Heart right ventricle (tissue), 16 donors: ENCODE measurements at regions not wholly inside any gene's neighbourhood (a gene's known extent, or its start where the extent isn't known, plus 50 kb on each side); places are given as distances from the start of the nearest gene placed in this dataset.
A peak's percentile ranks its signal among the peaks of the same experiment; 100 is the strongest.

Experiments used
- ATAC-seq, 8 donors: fragments of 200-7000 bp; cut with Tn5 transposase; one replicate each; pipeline ENCODE4 v1.9.1; 2020; ENCODE audit warnings: mild to moderate bottlenecking in 8 of 8, moderate library complexity in 8 of 8, moderate number of reproducible peaks in 1 of 8
- DNase-seq, 2 donors: peaks; one replicate each; pipeline ENCODE4 v3.0.0-alpha.2; 2020
- H3K27ac ChIP-seq, 10 donors: fragments of 200-600 bp; sonication (generic) in 2 of 10; one replicate each; pipeline versions ENCODE4 v1.5.0 to v1.8.0; 2020 to 2022; ENCODE audit warnings: mild to moderate bottlenecking in 3 of 10
- H3K27me3 ChIP-seq, 7 donors: fragments of 200-600 bp; one replicate each; pipeline ENCODE4 v1.8.0; 2021 to 2022; ENCODE audit warnings: mild to moderate bottlenecking in 2 of 7
- H3K36me3 ChIP-seq, 9 donors: fragments of 200-600 bp; sonication (generic) in 1 of 9; one replicate each; pipeline versions ENCODE4 v1.5.0 to v1.8.0; 2020 to 2022; ENCODE audit warnings: mild to moderate bottlenecking in 2 of 9
- H3K4me1 ChIP-seq, 9 donors: fragments of 200-600 bp; sonication (generic) in 1 of 9; one replicate each; pipeline versions ENCODE4 v1.5.0 to v1.8.0; 2020 to 2022; ENCODE audit warnings: mild to moderate bottlenecking in 4 of 9
- H3K4me3 ChIP-seq, 10 donors: fragments of 200-600 bp; sonication (generic) in 2 of 10; one replicate each; pipeline versions ENCODE4 v1.5.0 to v1.8.0; 2020 to 2022; ENCODE audit warnings: mild to moderate bottlenecking in 7 of 10, moderate library complexity in 2 of 10
- H3K9me3 ChIP-seq, 11 donors: fragments of 200-600 bp in 10 of 11; sonication (generic) in 2 of 11; one replicate each; pipeline versions ENCODE4 v1.5.0 to v1.8.0; 2013 to 2022; ENCODE audit warnings: mild to moderate bottlenecking in 2 of 11, control low read depth in 1 of 11, moderate library complexity in 1 of 11
- CTCF ChIP-seq, 9 donors: fragments of 200-600 bp; sonication (generic) in 2 of 9; IDR thresholded peaks; one replicate each; pipeline versions ENCODE4 v1.5.0 to v1.8.0; 2021 to 2022; ENCODE audit warnings: antibody characterized with exemption in 9 of 9, mild to moderate bottlenecking in 5 of 9, moderate library complexity in 1 of 9
- WGBS, 2 donors: extraction: QIAGEN DNeasy Blood & Tissue Kit; methylation state at CpG; one replicate each; pipeline ENCODE4 v1.1.7; 2013; ENCODE audit warnings: inconsistent platforms in 1 of 2; 5-methylcytosine and 5-hydroxymethylcytosine counted together
- intact Hi-C, 10 donors: fragments of 100-400 bp; cut with DNase I; formaldehyde crosslinking; loops; one replicate each; pipeline versions ENCODE4 v1.11.1 to v1.14.2; 2022
- donor health status: Arrhythmogenic right ventricular cardiomyopathy.
- donor health status: ischemic (EF 13 %, LVEDD 7.1; RV severe dilation, severe dysfunction).
- donor health status: healthy with polysubstance abuse.
- donor health status: DM: no; HTN: yes; CAD: no.
- donor health status: DM: no; HTN: no; CAD: no.
- donor health status: ischemic (EF 25% LVEDD 6.9; RV normal size, moderate dysfunction).
- donor health status: ischemic (EF 25% LVEDD 5.7; RV mildly dilated, moderate dysfunction).
- donor health status: healthy.
- donor health status: DM: yes; HTN: yes; CAD: no.
- donor health status: Ischemic cardiomyopathy.
- donor health status: ischemic (EF 35%, LVEDD 5.7; RV mildly dilated, moderate dysfunction).
- donor health status: nonischemic (EF 11% LVEDD 7.7; RV severe dilation, severe dysfunction).
- donor health status: DM: yes; HTN: yes; CAD: no.
- donor health status: PGD.
- donor health status: ischemic (EF 29% LVEDD 5.4; RV normal size, mild dysfunction).
- donor health status: nonischemic (EF 23%, LVEDD 6.1; RV moderate dilation, normal function).

GRCh38 chr2:121123268-121123667, 161.7 kb downstream of the TFCP2L1 start:
- TF ChIP-seq CTCF (IDR thresholded peaks at IDR 0.05), result no peak
- DNase-seq, result no peak
- Histone ChIP-seq H3K9me3 (no peaks in the 10 kb centered on the region), H3K36me3 (no peaks in the 10 kb centered on the region), H3K4me3 (no peak overlapping the region), H3K27ac (no peak overlapping the region), H3K4me1 (no peaks in the 10 kb centered on the region), H3K27me3 (peaks cover 0 to 10% (median 0%) of the 10 kb centered on the region in 7 donors)
- peak in 1 of 8 donors; percentile 27 for ATAC-seq
- intact Hi-C loops, result loop anchor here in 3 of 10 donors (10.0 kb wide), 3 partner anchors 162 to 592 kb away; partner anchors contain the start of gene TFCP2L1 (in 1 of the 3)
- WGBS, 2 donors, result 89 to 92% methylated on average over 10 of the region's 10 CpGs

- no peak for TF ChIP-seq CTCF (IDR thresholded peaks at IDR 0.05)
- no peak overlapping the region for H3K4me3 ChIP-seq
- no peak for DNase-seq
- no peak for ATAC-seq
- peaks cover 0 to 10% (median 0%) of the 10 kb centered on the region in 7 donors for H3K27me3 ChIP-seq
- no peaks in the 10 kb centered on the region for H3K9me3 ChIP-seq
- no peaks in the 10 kb centered on the region for H3K36me3 ChIP-seq
- H3K4me1 ChIP-seq, result no peaks in the 10 kb centered on the region
- H3K27ac ChIP-seq, result no peak overlapping the region
- intact Hi-C loops, result loop anchor here in 3 of 10 donors (10.0 kb wide), 3 partner anchors 160 to 590 kb away; partner anchors contain the start of gene TFCP2L1 (in 1 of the 3)
These were observed 160.7 kb downstream of the TFCP2L1 start for GRCh38 chr2:121124330-121124729.

- intact Hi-C loops, result loop anchor here in 4 of 10 donors (5.0 to 10.0 kb wide), 4 partner anchors 159 to 589 kb away; partner anchors contain the start of gene TFCP2L1 (in 1 of the 4)
- no peak for TF ChIP-seq CTCF (IDR thresholded peaks at IDR 0.05)
- no peaks in the 10 kb centered on the region for H3K9me3 ChIP-seq
- no peaks in the 10 kb centered on the region for H3K36me3 ChIP-seq
- no peaks in the 10 kb centered on the region for H3K4me1 ChIP-seq
- ATAC-seq (no peak), DNase-seq (no peak)
- no peak overlapping the region for H3K27ac ChIP-seq
- H3K4me3 ChIP-seq, result no peak overlapping the region
- WGBS, 2 donors, result 67 to 68% methylated on average over 1 of the region's 1 CpG
- H3K27me3 ChIP-seq, result peaks cover 0 to 10% (median 0%) of the 10 kb centered on the region in 7 donors
These were observed 159.7 kb downstream of the TFCP2L1 start for GRCh38 chr2:121125350-121125749.

- DNase-seq, result peak; percentile 25 to 33
- peaks cover 0 to 4% (median 0%) of the 10 kb centered on the region in 7 donors for H3K27me3 ChIP-seq
These were observed 156.0 kb downstream of the TFCP2L1 start for GRCh38 chr2:121128741-121129659.

More at GRCh38 chr2:121128741-121129659, 156.0 kb downstream of the TFCP2L1 start:
- H3K27ac ChIP-seq, result no peak overlapping the region
- H3K4me3 ChIP-seq, result no peak overlapping the region
- no peaks in the 10 kb centered on the region for H3K36me3 ChIP-seq
- intact Hi-C loops, result loop anchor here in 4 of 10 donors (5.0 to 10.0 kb wide), 4 partner anchors 156 to 586 kb away; partner anchors contain the start of gene TFCP2L1 (in 1 of the 4)
- ATAC-seq, result peak in 3 of 8 donors; percentile 31 to 44 (median 32)
- peak; percentile 8 to 61 (median 55) for TF ChIP-seq CTCF (IDR thresholded peaks at IDR 0.05)
- no peaks in the 10 kb centered on the region for H3K4me1 ChIP-seq
- 63 to 64% methylated on average over 12 of the region's 12 CpGs for WGBS, 2 donors
- no peaks in the 10 kb centered on the region for H3K9me3 ChIP-seq
